GM12892 (cell line): ENCODE measurements at regions not wholly inside any gene's neighbourhood (a gene's known extent, or its start where the extent isn't known, plus 50 kb on each side); places are given as distances from the start of the nearest gene placed in this dataset.

Source experiments
- POLR2A ChIP-seq: IDR thresholded peaks from 2 replicates; pipeline ENCODE4 v1.6.1; 2011; ENCODE audit warnings: low read depth, low read length, control low read depth
- POLR2AphosphoS5 ChIP-seq: IDR thresholded peaks from 2 replicates; pipeline ENCODE4 v1.6.1; 2011; ENCODE audit warnings: low read depth, low read length, control low read depth

DNA sequence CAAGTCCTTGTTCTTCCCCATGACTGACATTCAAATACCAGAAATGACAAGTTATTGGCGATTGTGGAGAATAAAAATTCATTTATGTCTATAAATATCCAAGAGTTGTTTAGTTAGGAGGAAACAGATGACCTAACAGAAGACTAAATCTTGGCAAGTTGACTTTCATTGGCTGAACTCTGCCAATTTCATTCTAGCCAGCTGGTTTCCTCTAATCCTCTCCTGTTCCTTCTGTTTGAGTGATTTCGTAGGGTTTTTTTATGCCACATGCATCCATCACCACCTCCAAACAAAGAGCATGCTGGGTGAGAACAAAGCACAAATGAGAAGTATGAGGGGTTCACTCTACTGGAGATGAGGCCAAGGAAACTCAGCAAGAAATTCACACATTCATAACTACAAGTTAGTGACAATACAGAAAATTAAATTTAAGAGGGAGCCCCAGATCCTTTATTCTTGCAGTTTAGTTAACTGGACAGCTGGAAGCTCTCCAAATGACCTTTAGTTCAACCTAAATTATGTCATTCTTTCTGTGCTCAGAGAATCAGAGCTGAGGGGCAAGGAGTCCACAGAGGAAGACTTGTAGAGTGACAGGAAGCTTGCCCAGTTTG is 932.0 kb downstream of the TLE4 start:
- TF ChIP-seq POLR2A (no peak), POLR2AphosphoS5 (no peak)
